Fibroblast of skin of scalp (primary cell): ENCODE measurements at regions not wholly inside any gene's neighbourhood (a gene's known extent, or its start where the extent isn't known, plus 50 kb on each side); places are given as distances from the start of the nearest gene placed in this dataset.
A peak's percentile ranks its signal among the peaks of the same experiment; 100 is the strongest.
"Not testable (repeated sequence)": the region's sequence is repeated elsewhere in the genome, so short reads cannot be mapped to it uniquely, and the experiment has no call there.

Source experiments
- DNase-seq: peaks from one replicate; pipeline ENCODE4 v3.0.0-alpha.2; 2013

- no peak for DNase-seq
Measured at GRCh38 chr2:53490659-53491058, 276.9 kb upstream of the CHAC2 start.

DNA sequence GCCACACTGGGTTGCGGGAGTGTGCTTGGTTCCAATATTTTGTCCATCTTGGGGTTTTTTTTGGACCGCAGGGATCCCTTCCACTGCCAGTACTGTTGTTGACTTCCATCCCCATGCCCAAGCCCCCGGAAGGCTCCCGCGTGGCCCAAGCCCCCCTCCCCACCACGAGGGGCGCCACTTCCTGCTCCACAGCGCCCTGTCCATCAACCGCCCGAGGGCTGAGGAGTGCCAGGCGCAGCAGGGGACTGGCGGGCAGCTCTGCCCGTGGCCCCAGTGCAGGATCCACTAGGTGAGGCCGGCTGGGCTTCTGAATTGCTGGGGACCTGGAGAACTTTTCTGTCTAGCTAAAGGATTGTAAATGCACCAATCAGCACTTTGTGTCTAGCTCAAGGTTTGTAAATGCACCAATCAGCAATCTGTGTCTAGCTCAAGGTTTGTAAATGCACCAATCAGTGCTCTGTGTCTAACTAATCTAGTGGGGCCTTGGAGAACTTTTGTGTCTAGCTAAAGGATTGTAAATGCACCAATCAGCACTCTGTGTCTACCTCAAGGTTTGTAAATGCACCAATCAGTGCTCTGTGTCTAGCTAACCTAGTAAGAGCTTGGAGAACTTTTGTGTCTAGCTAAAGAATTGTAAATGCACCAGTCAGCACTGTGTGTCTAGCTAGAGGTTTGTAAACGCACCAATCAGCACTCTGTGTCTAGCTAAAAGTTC lies 281.3 kb upstream of the CHAC2 start:
- DNase-seq: not testable (repeated sequence)

DNA sequence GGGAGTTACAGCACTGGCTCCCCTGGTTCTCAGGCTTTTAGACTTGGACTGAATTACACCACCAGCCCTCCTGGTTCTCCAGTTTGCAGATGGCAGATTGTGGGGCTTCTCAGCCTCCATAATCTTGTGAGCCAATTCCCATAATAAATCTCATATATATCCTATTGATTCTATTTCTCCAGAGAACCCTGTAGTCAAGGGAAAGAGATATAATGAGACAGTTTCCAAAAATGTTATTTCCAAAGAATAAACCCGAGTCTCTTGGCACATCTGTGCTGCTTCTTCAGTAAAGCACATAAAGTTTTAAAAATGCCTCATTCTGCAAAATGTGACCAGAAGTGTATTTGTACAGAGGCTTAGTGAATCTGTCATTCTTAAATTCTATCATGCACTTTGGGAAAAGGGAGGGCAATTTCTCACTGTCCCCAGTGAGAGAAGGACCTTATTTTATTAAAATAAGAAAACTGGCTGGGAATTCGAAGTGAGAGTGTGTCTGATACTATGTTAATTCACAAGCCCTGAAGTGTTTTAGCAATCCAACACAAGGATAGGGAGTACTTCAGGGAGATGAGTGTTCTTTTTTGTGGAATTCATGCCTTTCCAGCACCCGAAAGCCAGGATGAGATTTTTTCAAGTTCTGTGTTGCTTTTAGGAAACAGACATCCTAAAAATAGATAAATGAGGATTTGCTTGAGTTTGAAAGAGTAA lies 282.4 kb upstream of the CHAC2 start:
- no peak for DNase-seq

DNA sequence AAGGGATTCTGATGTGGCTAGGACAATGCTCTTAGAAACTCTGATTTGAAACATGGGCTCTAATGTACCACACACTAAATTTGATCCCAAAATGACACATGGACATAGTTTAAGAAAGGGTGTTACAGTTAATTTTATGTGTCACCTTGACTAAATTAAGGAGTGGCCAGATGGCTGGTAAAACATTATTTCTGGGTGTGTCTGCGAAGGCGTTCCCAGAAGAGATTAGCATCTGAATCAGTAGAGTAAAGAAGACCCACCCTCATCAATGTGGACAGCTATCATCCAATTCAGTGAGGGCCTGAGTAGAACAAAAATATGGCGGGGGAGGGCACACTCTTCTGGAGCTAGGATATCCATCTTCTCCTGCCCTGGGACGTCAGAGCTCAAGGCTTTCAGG lies 283.1 kb upstream of the CHAC2 start:
- no peak for DNase-seq

- DNase-seq: no peak
Measured at GRCh38 chr2:53477517-53477916, 290.1 kb upstream of the CHAC2 start.

DNA sequence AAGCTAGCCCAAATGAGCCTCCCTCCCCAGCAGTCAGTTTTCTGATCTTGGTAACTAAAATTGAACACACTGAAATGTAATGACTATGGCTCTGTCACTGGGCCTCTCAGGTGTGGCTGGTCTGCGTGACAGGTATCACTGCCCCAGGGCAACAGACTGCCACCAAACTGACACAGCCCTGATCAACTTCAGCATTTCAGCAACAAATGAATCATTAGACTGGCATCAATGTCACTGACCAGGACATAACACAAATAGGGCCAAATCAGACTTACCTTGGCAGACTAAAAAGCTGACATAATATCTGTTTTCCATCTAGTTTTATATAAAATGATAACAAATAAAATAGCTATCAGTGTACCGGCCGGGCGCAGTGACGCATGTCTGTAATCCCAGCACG lies 290.8 kb upstream of the CHAC2 start:
- no peak for DNase-seq

GRCh38 chr2:53475766-53476165 lies 291.8 kb upstream of the CHAC2 start:
- DNase-seq: no peak

DNA sequence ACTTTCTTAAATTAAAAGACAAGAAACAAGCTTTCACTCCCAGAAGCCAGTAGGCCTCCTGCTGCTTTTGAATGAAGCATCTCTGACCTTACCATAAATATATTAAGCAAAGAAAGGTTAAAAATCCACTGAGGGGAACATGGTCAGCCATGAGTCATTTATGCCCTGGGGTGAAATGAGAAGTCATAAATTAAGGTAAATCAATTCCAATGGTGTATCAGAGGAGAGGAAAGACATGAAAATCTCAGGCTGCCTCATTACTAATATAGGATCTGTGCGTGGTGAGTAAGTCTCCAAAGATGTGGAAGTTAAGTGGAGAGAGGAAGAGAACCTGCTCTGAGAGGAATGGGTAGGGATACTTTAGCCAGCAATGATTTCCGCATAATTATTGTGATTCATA lies 292.3 kb upstream of the CHAC2 start:
- peak; percentile 22 for DNase-seq

GRCh38 chr2:53474914-53475313 lies 292.7 kb upstream of the CHAC2 start:
- no peak for DNase-seq

- no peak for DNase-seq
Measured at GRCh38 chr2:53473775-53474311, 293.8 kb upstream of the CHAC2 start.

DNA sequence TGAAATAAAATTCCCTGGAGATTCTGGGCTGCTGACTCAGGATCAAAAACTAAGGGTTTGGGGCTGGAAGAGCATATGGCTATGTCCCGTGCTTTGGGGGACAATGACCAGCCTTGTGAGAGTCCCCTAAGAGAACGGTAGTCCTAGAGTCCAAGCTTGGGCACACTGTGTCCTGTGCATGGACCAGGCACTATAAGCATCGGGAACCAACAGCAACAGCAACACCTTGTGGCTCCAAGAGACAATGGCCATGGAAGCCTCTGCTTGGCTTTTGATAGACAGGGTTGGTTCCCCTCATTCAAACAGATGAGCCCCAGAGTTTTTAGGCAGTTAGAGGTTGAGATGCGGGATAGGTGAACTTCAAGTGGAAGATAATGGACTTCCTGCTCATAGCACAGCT lies 294.4 kb upstream of the CHAC2 start:
- no peak for DNase-seq

GRCh38 chr2:53467467-53468180 lies 300.0 kb upstream of the CHAC2 start:
- DNase-seq: no peak

GRCh38 chr2:53463806-53464726 lies 303.5 kb upstream of the CHAC2 start:
- no peak for DNase-seq

GRCh38 chr2:53460937-53461336 lies 306.7 kb upstream of the CHAC2 start:
- DNase-seq: no peak

- DNase-seq: peak; percentile 14
Measured at GRCh38 chr2:53460347-53460746, 307.3 kb upstream of the CHAC2 start.

- no peak for DNase-seq
Measured at GRCh38 chr2:53455094-53455493, 312.5 kb upstream of the CHAC2 start.

DNA sequence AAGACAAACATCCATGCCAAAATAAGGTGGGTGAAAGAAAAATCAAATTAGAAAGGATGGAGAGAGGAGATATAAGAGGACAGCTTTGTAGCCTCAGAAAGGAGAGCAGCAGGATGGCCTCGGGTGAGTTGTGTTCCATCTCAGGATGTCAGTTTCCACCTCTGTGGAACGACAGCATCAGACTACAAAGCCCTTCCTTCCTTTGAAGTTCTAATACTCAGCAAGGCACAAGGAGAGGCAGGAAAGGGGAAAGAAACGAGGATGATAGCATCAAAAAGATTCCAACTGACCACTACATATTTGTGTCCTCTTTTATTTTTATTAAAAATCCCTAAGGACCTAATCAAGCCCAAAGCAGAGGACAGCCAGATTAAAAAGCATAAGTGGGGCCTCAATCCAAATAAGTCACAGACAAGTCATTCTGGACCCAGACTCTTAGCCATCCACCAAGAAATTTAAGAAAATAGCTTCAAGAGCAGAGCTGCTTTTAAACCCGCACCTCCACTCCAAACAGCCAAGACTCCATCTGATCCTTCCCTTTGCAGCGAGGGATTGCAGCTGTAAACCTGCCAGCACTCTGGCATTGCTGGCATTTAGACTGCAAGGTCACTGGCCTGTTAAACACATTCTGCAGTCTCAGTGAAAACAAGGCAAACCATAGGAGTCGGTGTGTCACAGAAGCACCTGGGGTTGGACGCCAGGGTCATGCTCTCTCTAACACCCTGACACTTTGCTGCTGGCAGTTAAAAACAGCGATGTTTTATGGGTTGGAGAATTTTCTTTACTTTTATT lies 314.5 kb upstream of the CHAC2 start:
- no peak for DNase-seq

DNA sequence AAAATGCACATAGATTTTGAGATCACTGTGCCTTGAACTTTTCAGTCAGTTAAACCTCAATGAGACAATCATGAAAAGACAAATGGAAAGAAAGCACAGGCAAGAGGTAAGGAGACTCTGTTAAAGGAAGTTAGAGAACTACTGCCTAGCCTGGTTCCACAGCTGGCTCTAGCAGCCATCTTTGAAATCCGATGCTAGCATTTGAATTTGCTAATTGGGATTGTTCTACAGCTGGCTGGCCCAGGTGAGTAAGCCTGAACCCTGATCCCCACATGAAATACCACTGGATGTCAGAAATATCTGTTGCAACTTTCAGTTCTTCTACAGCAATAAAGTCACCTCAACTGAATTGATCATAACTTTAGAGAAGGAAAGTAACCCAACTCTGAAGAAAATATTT lies 315.2 kb upstream of the CHAC2 start:
- DNase-seq: no peak

- DNase-seq: no peak
Measured at GRCh38 chr2:53450923-53451322, 316.7 kb upstream of the CHAC2 start.

DNA sequence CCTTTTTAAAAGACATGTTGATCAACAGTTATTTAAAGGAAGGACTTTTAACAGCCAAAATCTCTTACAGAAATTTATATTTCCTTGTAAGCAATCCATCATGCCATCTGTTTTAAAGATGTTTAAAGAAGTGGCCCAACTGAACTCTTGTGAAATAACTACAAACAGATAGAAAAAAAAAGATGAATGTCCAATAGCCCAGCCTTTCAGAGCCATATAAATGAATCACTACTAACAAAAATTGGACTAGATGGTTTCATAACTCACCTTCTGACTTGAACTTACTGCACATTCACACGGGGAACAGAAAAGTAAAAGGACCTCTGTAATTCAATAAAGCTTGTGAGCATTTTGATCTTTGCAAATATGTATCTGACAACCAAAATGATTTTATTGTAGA lies 319.0 kb upstream of the CHAC2 start:
- no peak for DNase-seq

- DNase-seq: no peak
Measured at GRCh38 chr2:53448086-53448485, 319.5 kb upstream of the CHAC2 start.
